Activated CD8-positive, alpha-beta T cell treated with anti-CD3 and anti-CD28 coated beads for 36 hours (primary cell): ENCODE measurements at regions not wholly inside any gene's neighbourhood (a gene's known extent, or its start where the extent isn't known, plus 50 kb on each side); places are given as distances from the start of the nearest gene placed in this dataset.
"Not testable (repeated sequence)": the region's sequence is repeated elsewhere in the genome, so short reads cannot be mapped to it uniquely, and the experiment has no call there.

Experiments used
- ATAC-seq: fragments of 200-7000 bp; cut with Tn5 transposase; one replicate; pipeline ENCODE4 v1.10.0; 2021; ENCODE audit warnings: mild to moderate bottlenecking, moderate library complexity
- CTCF ChIA-PET: fragments of 350-600 bp; sonication (Branson Sonifier 250); formaldehyde crosslinking; loops from one replicate; lab custom pipeline; 2021; ENCODE audit warnings: antibody characterized with exemption; lab: Charles Lee
- POLR2A ChIA-PET: fragments of 350-600 bp; sonication (Branson Sonifier 250); formaldehyde crosslinking; loops from one replicate; lab custom pipeline; 2021; ENCODE audit warnings: antibody characterized with exemption; lab: Charles Lee
- DNase-seq: peaks from one replicate; pipeline ENCODE4 v3.0.0-alpha.2; 2020
- H3K27ac Mint-ChIP-seq: one replicate; pipeline ENCODE4 v1.8.0; 2021; ENCODE audit warnings: mild to moderate bottlenecking, mixed read lengths
- H3K27me3 Mint-ChIP-seq: one replicate; pipeline ENCODE4 v1.8.0; 2021; ENCODE audit warnings: mixed read lengths
- H3K36me3 Mint-ChIP-seq: one replicate; pipeline ENCODE4 v1.8.0; 2021; ENCODE audit warnings: low read depth, mixed read lengths
- H3K4me1 Mint-ChIP-seq: one replicate; pipeline ENCODE4 v1.8.0; 2021; ENCODE audit warnings: low read depth, mixed read lengths
- H3K4me3 Mint-ChIP-seq: one replicate; pipeline ENCODE4 v1.8.0; 2021; ENCODE audit warnings: mild to moderate bottlenecking, moderate library complexity, mixed read lengths
- H3K9me3 Mint-ChIP-seq: one replicate; pipeline ENCODE4 v1.8.0; 2021; ENCODE audit warnings: mixed read lengths
- CTCF ChIP-seq: fragments of 200-600 bp; IDR thresholded peaks from one replicate; pipeline ENCODE4 v1.8.0; 2022; ENCODE audit warnings: antibody characterized with exemption, mild to moderate bottlenecking
- intact Hi-C: fragments of 100-400 bp; cut with micrococcal nuclease; formaldehyde crosslinking; loops from one replicate; pipeline ENCODE4 v1.10.0; 2022

GRCh38 chr18:2147476-2148230 lies 423.7 kb downstream of the METTL4 start:
- no peak for ATAC-seq
- CTCF ChIA-PET, result no interaction called here
- TF ChIP-seq CTCF, result no peak

DNA sequence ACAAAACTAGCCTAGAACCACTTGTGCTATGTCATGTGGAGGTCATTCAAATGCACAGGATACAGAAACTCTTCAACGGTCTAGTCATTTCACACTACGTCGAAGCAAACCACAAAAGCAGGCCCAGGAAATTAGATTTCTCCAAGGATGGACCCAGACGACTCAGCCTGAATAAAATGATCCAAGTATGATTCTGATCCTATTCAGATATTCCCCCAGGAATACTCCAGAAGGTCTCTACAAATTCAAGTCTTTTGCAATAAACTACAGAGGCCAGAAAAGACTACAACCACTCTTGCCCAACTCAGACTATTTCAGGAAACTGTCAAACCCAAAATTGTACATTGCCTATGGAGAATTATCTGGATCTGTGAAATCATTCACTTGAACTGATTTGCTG lies 422.5 kb downstream of the METTL4 start:
- Mint-ChIP-seq H3K4me3 (no peak overlapping the region), H3K4me1 (no peaks in the 10 kb centered on the region), H3K27ac (no peak overlapping the region), H3K9me3 (no peaks in the 10 kb centered on the region), H3K27me3 (no peaks in the 10 kb centered on the region), H3K36me3 (no peaks in the 10 kb centered on the region)
- ChIA-PET POLR2A (no interaction called here), CTCF (no interaction called here)
- no peak for TF ChIP-seq CTCF
- DNase-seq (no peak), ATAC-seq (no peak)
- intact Hi-C loops, result no loop called here

More at GRCh38 chr18:2147476-2148230, 423.7 kb downstream of the METTL4 start:
- POLR2A ChIA-PET, result no interaction called here
- no peaks in the 10 kb centered on the region for H3K27me3 Mint-ChIP-seq
- intact Hi-C loops, result no loop called here
- H3K4me1 Mint-ChIP-seq, result no peaks in the 10 kb centered on the region
- no peak for DNase-seq
- H3K36me3 Mint-ChIP-seq, result no peaks in the 10 kb centered on the region
- H3K9me3 Mint-ChIP-seq, result no peaks in the 10 kb centered on the region
- no peak overlapping the region for H3K27ac Mint-ChIP-seq
- H3K4me3 Mint-ChIP-seq, result no peak overlapping the region

- H3K9me3 Mint-ChIP-seq, result no peaks in the 10 kb centered on the region
- TF ChIP-seq CTCF, result no peak
- ChIA-PET CTCF (no interaction called here), POLR2A (no interaction called here)
- H3K36me3 Mint-ChIP-seq, result no peaks in the 10 kb centered on the region
- intact Hi-C loops, result no loop called here
- no peak for ATAC-seq
- peaks cover 2% of the 10 kb centered on the region for H3K27me3 Mint-ChIP-seq
- DNase-seq, result no peak
- H3K27ac Mint-ChIP-seq, result no peak overlapping the region
- no peaks in the 10 kb centered on the region for H3K4me1 Mint-ChIP-seq
- no peak overlapping the region for H3K4me3 Mint-ChIP-seq
Measured at GRCh38 chr18:2150566-2150965, 420.7 kb downstream of the METTL4 start.

GRCh38 chr18:2154278-2154677 lies 417.0 kb downstream of the METTL4 start:
- peaks cover 4% of the 10 kb centered on the region for H3K27me3 Mint-ChIP-seq
- H3K4me3 Mint-ChIP-seq, result no peak overlapping the region
- ChIA-PET CTCF (no interaction called here), POLR2A (no interaction called here)
- TF ChIP-seq CTCF, result no peak
- no peak for ATAC-seq
- no peaks in the 10 kb centered on the region for H3K4me1 Mint-ChIP-seq
- DNase-seq, result no peak
- no peaks in the 10 kb centered on the region for H3K36me3 Mint-ChIP-seq
- H3K9me3 Mint-ChIP-seq, result no peaks in the 10 kb centered on the region
- no peak overlapping the region for H3K27ac Mint-ChIP-seq
- intact Hi-C loops, result no loop called here

- Mint-ChIP-seq H3K27ac (no peak overlapping the region), H3K27me3 (no peaks in the 10 kb centered on the region), H3K36me3 (no peaks in the 10 kb centered on the region), H3K4me1 (no peaks in the 10 kb centered on the region), H3K9me3 (no peaks in the 10 kb centered on the region), H3K4me3 (no peak overlapping the region)
- no peak for TF ChIP-seq CTCF
- intact Hi-C loops, result no loop called here
- ChIA-PET CTCF (no interaction called here), POLR2A (no interaction called here)
- DNase-seq (no peak), ATAC-seq (no peak)
Measured at GRCh38 chr18:2164644-2165550, 406.4 kb downstream of the METTL4 start.

DNA sequence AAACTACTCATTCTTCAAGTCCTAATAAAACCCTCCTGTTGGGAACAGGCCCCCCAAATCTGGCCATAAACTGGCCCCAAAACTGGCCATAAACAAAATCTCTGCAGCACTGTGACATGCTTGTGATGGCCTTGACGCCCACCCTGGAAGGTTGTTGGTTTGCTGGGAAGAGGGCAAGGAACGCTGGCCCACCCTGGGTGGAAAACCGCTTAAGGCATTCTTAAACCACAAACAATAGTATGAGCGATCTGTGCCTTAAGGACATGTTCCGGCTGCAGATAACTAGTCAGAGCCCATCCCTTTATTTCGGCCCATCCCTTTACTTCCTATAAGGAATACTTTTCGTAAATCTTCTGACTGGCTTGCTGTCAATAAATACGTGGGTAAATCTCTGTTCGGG lies 404.4 kb downstream of the METTL4 start:
- DNase-seq, H3K4me3 Mint-ChIP-seq, H3K27me3 Mint-ChIP-seq, ATAC-seq, intact Hi-C loops, POLR2A ChIA-PET, H3K4me1 Mint-ChIP-seq, CTCF ChIA-PET, H3K27ac Mint-ChIP-seq, H3K9me3 Mint-ChIP-seq, H3K36me3 Mint-ChIP-seq: not testable (repeated sequence)
